GDM1 (cell line): ENCODE measurements at regions not wholly inside any gene's neighbourhood (a gene's known extent, or its start where the extent isn't known, plus 50 kb on each side); places are given as distances from the start of the nearest gene placed in this dataset.
A peak's percentile ranks its signal among the peaks of the same experiment; 100 is the strongest.

Experiments
- DNase-seq: peaks from one replicate; lab custom pipeline; 2025; lab: John Stamatoyannopoulos, UW

- no peak for DNase-seq
These were observed 68.6 kb upstream of the FOXA2 start for GRCh38 chr20:22652681-22653588.

DNA sequence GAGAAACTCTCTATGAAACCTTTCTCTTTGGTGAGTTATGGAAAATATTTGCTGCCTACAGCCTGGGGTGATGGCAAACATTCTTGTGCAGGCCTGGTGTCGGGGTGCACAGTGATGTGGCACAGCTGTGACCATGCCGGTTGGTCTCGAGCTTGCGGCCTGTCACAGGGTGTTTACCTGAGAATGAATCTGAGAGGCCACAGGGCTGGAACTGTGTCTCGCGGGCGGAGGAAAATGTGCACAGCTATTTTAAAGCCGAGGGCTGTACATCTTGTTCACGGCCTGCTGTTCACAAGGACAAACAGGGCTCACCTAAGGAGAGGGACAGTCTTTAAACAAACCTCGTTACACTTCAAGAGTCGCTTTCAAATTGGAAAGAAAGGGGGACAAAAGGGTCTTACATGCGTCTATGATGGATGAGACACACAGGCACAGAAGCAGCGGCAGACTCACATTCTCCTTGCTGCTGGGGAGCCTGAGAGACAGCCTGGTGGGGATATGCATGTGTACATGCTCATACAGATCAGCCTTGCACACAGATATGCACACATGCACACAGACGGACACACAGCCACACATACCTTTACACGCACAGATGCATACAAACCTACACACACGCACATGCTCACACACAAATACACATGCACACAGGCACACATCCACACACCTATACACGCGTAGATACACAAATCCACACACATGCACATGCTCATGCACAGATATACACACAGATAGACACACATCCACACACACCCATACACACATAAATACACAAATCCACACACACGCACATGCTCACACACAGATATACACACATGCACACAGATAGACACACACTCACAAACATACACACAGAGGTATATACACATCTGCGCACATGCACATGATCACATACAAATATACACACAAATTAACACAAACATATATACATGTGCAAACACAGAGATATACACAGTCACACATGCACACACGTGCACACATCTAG lies 69.6 kb upstream of the FOXA2 start:
- DNase-seq, result no peak

- no peak for DNase-seq
These were observed 79.2 kb upstream of the FOXA2 start for GRCh38 chr20:22663528-22664025.

GRCh38 chr20:22667198-22667597 lies 82.8 kb upstream of the FOXA2 start:
- no peak for DNase-seq

GRCh38 chr20:22672191-22672590 lies 87.8 kb upstream of the FOXA2 start:
- no peak for DNase-seq

GRCh38 chr20:22673467-22673866 lies 89.1 kb upstream of the FOXA2 start:
- no peak for DNase-seq

GRCh38 chr20:22675341-22675740 lies 91.0 kb upstream of the FOXA2 start:
- peak; percentile 43 for DNase-seq

DNA sequence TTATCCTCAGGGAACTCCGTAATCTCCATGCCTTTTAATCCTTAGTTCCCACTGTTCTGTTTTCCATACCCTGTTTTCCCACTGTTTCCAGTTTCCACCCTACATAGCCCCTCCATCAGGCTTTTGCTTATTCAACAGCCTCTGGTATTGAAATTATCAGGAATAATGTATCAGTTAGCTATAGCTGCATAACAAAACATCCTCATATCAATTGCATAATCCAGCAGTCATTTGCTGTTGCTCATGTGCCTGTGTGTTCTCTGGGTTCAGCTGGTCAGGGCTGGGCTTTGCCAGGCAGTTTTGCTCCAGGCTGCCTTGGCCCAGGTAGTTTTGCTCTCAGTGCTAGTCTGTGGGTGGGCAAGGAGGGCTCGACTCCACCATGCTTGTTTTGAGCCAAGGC lies 94.3 kb upstream of the FOXA2 start:
- DNase-seq, result no peak

GRCh38 chr20:22679197-22679596 lies 94.8 kb upstream of the FOXA2 start:
- no peak for DNase-seq

- no peak for DNase-seq
These were observed 95.8 kb upstream of the FOXA2 start for GRCh38 chr20:22680031-22680740.

GRCh38 chr20:22681591-22682248 lies 97.3 kb upstream of the FOXA2 start:
- DNase-seq, result no peak

- no peak for DNase-seq
These were observed 98.0 kb upstream of the FOXA2 start for GRCh38 chr20:22682381-22682780.

DNA sequence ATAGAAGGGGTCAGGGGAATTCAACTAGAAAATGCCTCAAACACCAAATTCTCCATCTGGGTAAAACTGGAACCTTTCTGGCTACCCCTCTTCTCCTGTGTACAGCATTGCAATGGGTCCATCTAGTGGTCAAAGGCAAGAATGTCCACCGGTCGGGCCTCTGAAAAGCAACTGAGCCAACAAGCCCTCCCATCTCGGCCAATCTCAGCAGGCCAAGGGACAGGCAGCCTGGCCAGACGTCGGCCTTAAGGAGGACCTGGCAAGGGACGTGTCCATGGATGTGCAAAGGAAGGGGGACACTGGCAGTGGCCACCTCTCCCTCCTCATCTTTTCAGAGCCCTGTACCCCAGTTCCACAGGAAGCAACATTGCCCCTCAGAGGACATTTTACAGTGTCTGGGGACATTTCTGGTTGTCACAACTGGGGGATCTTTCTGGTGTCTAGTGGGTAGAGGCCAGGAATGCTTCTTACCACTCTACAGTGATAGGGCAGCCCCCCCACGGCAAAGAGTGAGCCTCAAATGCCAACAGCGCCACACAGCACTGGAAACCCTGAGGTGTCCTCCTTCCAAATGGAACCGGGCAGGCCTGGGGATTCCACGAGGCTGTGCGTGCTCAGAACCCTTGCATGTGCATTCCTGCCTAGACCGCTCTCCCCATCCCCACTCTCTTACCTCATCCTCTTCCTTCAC lies 99.8 kb upstream of the FOXA2 start:
- DNase-seq, result peak; percentile 67

DNA sequence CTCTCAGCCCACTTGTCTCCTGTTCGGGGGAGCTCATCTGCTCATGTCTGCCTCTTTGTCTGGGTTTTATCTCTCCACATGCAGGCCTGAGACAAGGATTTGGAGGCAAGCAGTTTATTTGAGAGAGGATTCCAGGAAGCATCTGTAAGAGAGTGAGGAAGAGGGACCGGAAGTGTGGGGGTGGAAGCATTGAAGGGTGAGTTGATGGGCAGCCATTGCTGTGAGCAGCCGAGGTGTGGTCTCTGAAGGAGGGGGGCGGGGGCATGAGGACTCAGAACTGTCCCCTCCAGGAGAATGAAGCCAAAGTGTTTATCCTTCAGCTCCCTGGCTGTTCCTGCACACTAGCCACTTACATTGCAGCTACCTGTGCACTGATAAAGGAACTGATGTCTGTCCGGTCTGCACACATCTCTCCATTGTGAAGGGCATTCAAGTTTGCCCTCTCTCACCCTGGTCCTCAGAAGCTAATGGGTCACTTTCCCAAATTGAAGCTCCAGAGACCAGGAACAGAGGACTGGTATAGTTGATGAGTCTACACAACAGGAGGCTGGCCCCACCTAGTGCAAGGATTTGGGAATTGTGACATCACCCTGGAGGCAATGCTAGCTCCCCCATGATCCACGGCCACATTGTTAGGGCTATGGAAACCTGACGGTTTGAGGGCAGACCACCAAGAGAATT lies 100.5 kb upstream of the FOXA2 start:
- DNase-seq, result peak; percentile 55

DNA sequence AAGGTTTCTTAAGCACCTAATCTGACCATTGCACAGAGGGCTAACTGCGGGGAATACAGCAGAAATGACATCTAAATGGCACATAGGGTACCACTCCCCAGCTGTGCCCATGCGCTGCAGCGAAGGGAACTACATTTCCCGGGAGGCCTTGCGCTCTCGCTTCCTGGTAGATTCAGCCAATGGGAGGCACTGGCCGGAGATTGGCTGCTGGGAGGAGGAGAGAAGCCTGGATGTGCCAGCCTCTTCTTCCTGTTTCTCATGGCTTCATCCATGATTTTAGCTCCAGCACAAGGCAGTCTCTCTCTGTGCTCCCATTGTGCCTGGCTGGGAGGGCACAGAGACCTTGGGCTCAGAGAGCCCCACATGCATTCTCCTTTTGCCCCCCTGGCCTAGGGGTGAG lies 101.7 kb upstream of the FOXA2 start:
- DNase-seq, result no peak

DNA sequence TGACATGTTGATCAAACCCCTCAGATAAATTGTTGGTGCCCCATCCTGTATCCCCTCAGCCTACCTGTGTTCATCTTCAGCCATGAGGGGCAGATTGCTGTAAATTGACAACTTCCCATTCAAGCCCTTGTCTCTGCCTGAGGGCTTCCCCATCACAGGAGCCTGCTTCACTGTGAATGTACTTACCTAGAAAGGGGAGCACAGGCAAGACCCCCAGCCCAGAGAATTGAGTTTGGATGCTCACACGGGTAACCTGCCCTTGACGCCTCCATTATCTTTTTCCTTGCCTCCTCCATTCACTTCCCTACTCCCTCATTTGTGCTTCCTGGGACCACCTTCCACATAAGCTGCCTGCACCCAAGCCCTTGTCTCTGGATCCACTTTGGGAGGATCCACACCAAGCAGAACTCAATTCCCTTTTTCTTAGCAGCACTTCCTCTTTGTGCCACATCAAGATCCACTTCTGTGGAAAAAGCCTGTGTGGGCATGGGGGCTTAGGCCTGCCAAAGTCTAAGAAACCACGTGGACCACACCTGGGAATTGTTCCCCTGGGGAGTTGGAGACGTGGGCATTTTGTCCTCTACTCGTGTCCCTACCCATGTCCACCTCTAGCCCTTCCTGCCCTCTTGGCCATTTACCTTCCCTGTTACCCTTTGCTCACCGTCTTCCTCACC lies 103.4 kb upstream of the FOXA2 start:
- no peak for DNase-seq

DNA sequence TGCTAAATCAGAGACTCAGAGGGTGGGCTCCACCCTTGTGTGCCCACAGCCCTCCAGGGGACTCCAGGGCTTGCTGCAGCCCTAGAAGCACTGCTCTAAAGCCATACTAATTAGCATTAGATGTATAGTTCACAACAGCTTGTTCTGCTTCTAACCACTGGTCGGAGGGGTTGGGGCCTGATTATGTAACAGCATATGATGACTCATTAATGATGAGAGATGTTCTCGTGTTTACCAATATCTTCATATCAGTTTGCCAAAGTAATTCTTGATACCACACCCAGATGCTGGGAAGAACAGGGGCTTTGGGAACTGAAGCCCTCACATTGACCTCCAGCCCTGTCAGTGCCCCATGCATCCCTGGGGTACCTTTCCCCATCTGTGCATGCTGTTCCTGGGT lies 104.1 kb upstream of the FOXA2 start:
- DNase-seq, result no peak

GRCh38 chr20:22689266-22689665 lies 104.9 kb upstream of the FOXA2 start:
- DNase-seq, result no peak

- DNase-seq, result no peak
These were observed 105.6 kb upstream of the FOXA2 start for GRCh38 chr20:22690000-22690399.
